ENCODE measurements at regions not wholly inside any gene's neighbourhood (a gene's known extent, or its start where the extent isn't known, plus 50 kb on each side); places are given as distances from the start of the nearest gene placed in this dataset.

DNA sequence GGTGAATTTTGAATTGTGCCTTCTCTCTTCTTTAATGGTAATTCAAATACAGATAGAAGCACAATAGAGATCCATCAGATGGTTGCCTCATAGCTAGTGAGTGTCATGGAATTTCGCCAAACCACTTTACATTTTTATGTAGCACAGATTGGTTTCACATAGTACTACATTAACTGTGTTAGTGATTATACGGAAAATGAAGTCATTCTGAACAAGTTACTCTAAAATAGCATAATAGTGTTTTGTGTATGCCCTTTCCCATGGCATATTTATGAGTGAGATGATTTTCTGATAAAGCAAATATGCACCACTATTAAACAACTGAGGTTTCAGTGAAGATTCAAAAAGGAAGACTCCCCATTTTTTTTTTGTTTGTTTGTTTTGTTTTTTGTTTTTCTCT, 1623.5 kb downstream of the PCDH9 start:
- TF ChIP-seq, protein P1, sequence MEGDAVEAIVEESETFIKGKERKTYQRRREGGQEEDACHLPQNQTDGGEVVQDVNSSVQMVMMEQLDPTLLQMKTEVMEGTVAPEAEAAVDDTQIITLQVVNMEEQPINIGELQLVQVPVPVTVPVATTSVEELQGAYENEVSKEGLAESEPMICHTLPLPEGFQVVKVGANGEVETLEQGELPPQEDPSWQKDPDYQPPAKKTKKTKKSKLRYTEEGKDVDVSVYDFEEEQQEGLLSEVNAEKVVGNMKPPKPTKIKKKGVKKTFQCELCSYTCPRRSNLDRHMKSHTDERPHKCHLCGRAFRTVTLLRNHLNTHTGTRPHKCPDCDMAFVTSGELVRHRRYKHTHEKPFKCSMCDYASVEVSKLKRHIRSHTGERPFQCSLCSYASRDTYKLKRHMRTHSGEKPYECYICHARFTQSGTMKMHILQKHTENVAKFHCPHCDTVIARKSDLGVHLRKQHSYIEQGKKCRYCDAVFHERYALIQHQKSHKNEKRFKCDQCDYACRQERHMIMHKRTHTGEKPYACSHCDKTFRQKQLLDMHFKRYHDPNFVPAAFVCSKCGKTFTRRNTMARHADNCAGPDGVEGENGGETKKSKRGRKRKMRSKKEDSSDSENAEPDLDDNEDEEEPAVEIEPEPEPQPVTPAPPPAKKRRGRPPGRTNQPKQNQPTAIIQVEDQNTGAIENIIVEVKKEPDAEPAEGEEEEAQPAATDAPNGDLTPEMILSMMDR (IDR thresholded peaks at IDR 0.05) = no peak
- no peak for ATAC-seq
- H3K36me3 ChIP-seq = no peaks in the 10 kb centered on the region
- no peaks in the 10 kb centered on the region for H3K4me1 ChIP-seq
- no peak overlapping the region for H3K4me3 ChIP-seq
- H3K27ac ChIP-seq = no peak overlapping the region
- no peaks in the 10 kb centered on the region for H3K27me3 ChIP-seq
- FAIRE-seq = no peak
- intact Hi-C loops (cut with DNase I) = no loop called here
- no peak for DNase-seq
- H3K9me3 ChIP-seq = no peaks in the 10 kb centered on the region
- 45 to 59% methylated on average over 2 of the region's 2 CpGs for WGBS, 2 donors

DNA sequence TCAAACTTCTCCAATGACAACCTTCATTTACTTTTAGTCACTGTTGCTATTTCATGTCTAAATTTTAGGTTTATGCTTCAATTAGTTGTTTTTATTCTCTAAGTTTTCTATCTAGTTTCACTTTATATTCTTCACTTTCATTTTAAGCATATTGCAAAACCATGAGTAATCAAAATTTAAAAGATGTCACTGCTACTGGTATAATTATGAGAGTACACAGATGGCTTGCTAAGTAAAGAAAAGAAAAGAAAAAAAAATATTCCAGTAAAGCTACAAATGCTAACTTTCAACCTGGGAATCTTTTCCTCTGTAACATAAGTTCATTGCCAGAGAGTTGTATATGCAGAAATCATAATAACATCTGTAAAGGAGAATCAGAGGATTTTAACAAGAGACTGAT, 1624.7 kb downstream of the PCDH9 start:
- TF ChIP-seq, protein P1 (IDR thresholded peaks at IDR 0.05) = no peak
- DNase-seq (no peak), FAIRE-seq (no peak), ATAC-seq (no peak)
- Histone ChIP-seq H3K27ac (no peak overlapping the region), H3K4me1 (no peaks in the 10 kb centered on the region), H3K4me3 (no peak overlapping the region), H3K36me3 (no peaks in the 10 kb centered on the region), H3K9me3 (no peaks in the 10 kb centered on the region), H3K27me3 (no peaks in the 10 kb centered on the region)
- intact Hi-C loops (cut with DNase I) = no loop called here

DNA sequence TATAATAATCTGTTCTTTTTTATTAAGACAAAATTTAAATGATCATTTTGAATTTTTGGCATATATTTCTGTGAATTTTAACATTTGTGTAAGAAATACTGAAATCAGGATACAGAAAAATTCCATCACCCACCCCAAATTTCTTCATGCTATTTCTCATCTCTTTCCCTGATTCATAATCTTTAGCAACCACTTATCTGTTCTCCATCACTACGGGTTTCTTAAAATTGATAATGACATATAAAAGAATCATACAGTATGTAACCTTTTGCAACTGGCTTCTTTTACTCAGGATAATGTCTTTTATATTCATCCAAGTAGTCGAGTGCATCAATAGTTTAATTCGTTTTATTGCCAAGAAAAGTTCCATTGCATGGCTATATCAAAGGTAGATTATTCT, 1627.0 kb downstream of the PCDH9 start:
- 61 to 75% methylated on average over 3 of the region's 3 CpGs for WGBS, 2 donors
- no peak for ATAC-seq
- TF ChIP-seq, protein P1 (IDR thresholded peaks at IDR 0.05) = no peak
- Histone ChIP-seq H3K36me3 (no peaks in the 10 kb centered on the region), H3K27ac (no peak overlapping the region), H3K27me3 (no peaks in the 10 kb centered on the region), H3K9me3 (no peaks in the 10 kb centered on the region), H3K4me3 (no peak overlapping the region), H3K4me1 (no peaks in the 10 kb centered on the region)
- no peak for DNase-seq
- intact Hi-C loops (cut with DNase I) = no loop called here
- FAIRE-seq = no peak

DNA sequence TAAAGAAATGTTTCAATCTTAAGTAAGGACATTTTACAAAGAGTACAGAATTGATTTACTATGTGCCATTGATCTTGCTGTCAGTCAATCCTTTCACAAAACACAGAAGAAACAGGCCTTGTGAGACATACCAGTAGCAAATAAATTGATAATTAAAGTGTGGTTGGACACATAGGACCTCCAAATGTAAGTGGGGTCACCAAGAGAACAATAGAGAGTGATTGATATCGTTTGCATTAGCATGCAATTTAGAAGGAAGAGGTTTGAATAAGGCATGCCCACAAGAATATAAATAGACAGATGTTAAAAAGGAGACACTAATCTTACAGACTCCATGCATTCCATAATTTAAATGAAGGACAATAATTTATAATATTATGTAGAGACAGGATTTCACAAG, 1628.3 kb downstream of the PCDH9 start:
- WGBS, 2 donors = 36 to 55% methylated on average over 1 of the region's 1 CpG
- intact Hi-C loops (cut with DNase I) = no loop called here
- ATAC-seq (no peak), DNase-seq (no peak), FAIRE-seq (no peak)
- H3K9me3 ChIP-seq = no peaks in the 10 kb centered on the region
- no peak overlapping the region for H3K27ac ChIP-seq
- no peaks in the 10 kb centered on the region for H3K36me3 ChIP-seq
- H3K27me3 ChIP-seq = no peaks in the 10 kb centered on the region
- TF ChIP-seq, protein P1 (IDR thresholded peaks at IDR 0.05) = no peak
- H3K4me3 ChIP-seq = no peak overlapping the region
- H3K4me1 ChIP-seq = no peaks in the 10 kb centered on the region

DNA sequence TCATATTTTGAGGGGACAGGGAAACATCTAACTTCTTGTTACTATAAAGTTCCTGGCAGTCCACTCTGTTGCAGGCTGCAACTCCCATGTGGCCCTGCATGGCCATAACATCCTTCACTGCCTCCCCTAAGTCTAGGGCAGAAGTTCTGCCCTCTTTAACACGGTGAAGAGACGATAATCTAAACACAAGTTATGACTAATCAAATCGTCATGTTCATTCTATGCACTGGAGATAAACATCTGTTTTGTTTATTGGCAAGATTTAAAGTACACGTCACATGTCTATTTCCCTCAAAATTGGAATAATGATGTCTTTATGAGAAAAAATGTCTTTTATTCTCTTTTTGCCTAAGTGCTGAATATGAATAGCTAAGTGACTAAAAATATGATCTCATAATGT, 1629.4 kb downstream of the PCDH9 start:
- H3K36me3 ChIP-seq = no peaks in the 10 kb centered on the region
- H3K9me3 ChIP-seq = no peaks in the 10 kb centered on the region
- intact Hi-C loops (cut with DNase I) = no loop called here
- no peak for FAIRE-seq
- no peak overlapping the region for H3K27ac ChIP-seq
- ATAC-seq = no peak
- H3K27me3 ChIP-seq = no peaks in the 10 kb centered on the region
- H3K4me1 ChIP-seq = no peaks in the 10 kb centered on the region
- TF ChIP-seq, protein P1 (IDR thresholded peaks at IDR 0.05) = no peak
- no peak overlapping the region for H3K4me3 ChIP-seq
- WGBS, 2 donors = 47 to 68% methylated on average over 4 of the region's 4 CpGs
- no peak for DNase-seq

Data from pancreas (tissue), 10 donors.